Mesenchymal stem cell (in vitro differentiated cells and primary cell): ENCODE measurements at regions not wholly inside any gene's neighbourhood (a gene's known extent, or its start where the extent isn't known, plus 50 kb on each side); places are given as distances from the start of the nearest gene placed in this dataset.

Source experiments
- DNase-seq: peaks from one replicate; pipeline ENCODE4 v3.0.0-alpha.2; 2013
- H2AFZ ChIP-seq: one replicate; pipeline ENCODE4 v1.6.1; 2013; ENCODE audit warnings: low read depth, mild to moderate bottlenecking, control low read depth, inconsistent platforms, low read length, moderate library complexity
- H2AK5ac ChIP-seq: 2 replicates; pipeline ENCODE4 v1.6.1; 2013; ENCODE audit warnings: low read length, moderate library complexity, mild to moderate bottlenecking, inconsistent platforms; ENCODE audit not compliant: severe bottlenecking
- H2BK120ac ChIP-seq: one replicate; pipeline ENCODE4 v1.6.1; 2013; ENCODE audit warnings: low read depth, mild to moderate bottlenecking, inconsistent platforms, low read length, moderate library complexity
- H2BK12ac ChIP-seq, 2 experiments: one replicate each; pipeline ENCODE4 v1.6.1; 2013; ENCODE audit warnings: inconsistent platforms in 2 of 2, low read length in 2 of 2, mild to moderate bottlenecking in 2 of 2, moderate library complexity in 2 of 2, control low read depth in 1 of 2
- H2BK15ac ChIP-seq: one replicate; pipeline ENCODE4 v1.6.1; 2013; ENCODE audit warnings: mild to moderate bottlenecking, low read depth, inconsistent platforms; ENCODE audit not compliant: poor library complexity, severe bottlenecking
- H2BK5ac ChIP-seq: 2 replicates; pipeline ENCODE4 v1.6.1; 2013; ENCODE audit warnings: low read depth, mild to moderate bottlenecking, low read length, control low read depth, inconsistent platforms; ENCODE audit not compliant: poor library complexity, severe bottlenecking
- H3K14ac ChIP-seq, 2 experiments: one replicate each; pipeline ENCODE4 v1.6.1; 2013; ENCODE audit warnings: inconsistent platforms in 2 of 2, low read length in 2 of 2, control low read depth in 1 of 2, mild to moderate bottlenecking in 1 of 2, moderate library complexity in 1 of 2
- H3K18ac ChIP-seq, 2 experiments: one replicate each; pipeline ENCODE4 v1.6.1; 2013; ENCODE audit warnings: inconsistent platforms in 2 of 2, low read length in 2 of 2, control low read depth in 1 of 2, low read depth in 1 of 2, mild to moderate bottlenecking in 1 of 2
- H3K23ac ChIP-seq, 2 experiments: one replicate each; pipeline ENCODE4 v1.6.1; 2013; ENCODE audit warnings: inconsistent platforms in 2 of 2, low read length in 2 of 2, mild to moderate bottlenecking in 2 of 2, moderate library complexity in 2 of 2, control low read depth in 1 of 2
- H3K27ac ChIP-seq: 2 replicates; pipeline ENCODE4 v1.5.1; 2013; ENCODE audit warnings: mild to moderate bottlenecking, moderate library complexity, low read length, control low read depth, inconsistent platforms; ENCODE audit not compliant: poor library complexity, severe bottlenecking
- H3K27me3 ChIP-seq, 2 experiments: 2 replicates each; pipeline versions ENCODE4 v1.6.1 to v1.7.0; 2013; ENCODE audit warnings: low read length in 2 of 2, mild to moderate bottlenecking in 2 of 2, moderate library complexity in 2 of 2, control low read depth in 1 of 2, inconsistent platforms in 1 of 2; ENCODE audit not compliant: control insufficient read depth in 1 of 2, insufficient read depth in 1 of 2
- H3K36me3 ChIP-seq, 2 experiments: 2 replicates each; pipeline versions ENCODE4 v1.6.1 to v1.7.0; 2013; ENCODE audit warnings: low read length in 2 of 2, control low read depth in 1 of 2, inconsistent platforms in 1 of 2, low read depth in 1 of 2, mild to moderate bottlenecking in 1 of 2; ENCODE audit not compliant: insufficient read depth in 2 of 2, control insufficient read depth in 1 of 2
- H3K4ac ChIP-seq, 2 experiments: one replicate each; pipeline ENCODE4 v1.6.1; 2013; ENCODE audit warnings: inconsistent platforms in 2 of 2, low read length in 2 of 2, mild to moderate bottlenecking in 2 of 2, moderate library complexity in 2 of 2, control low read depth in 1 of 2, low read depth in 1 of 2
- H3K4me1 ChIP-seq: 2 replicates; pipeline ENCODE4 v1.6.1; 2013; ENCODE audit warnings: low read depth, low read length, control low read depth; ENCODE audit not compliant: control insufficient read depth, insufficient read depth
- H3K4me2 ChIP-seq: 2 replicates; pipeline ENCODE4 v1.6.1; 2013; ENCODE audit warnings: low read length, mild to moderate bottlenecking, inconsistent platforms; ENCODE audit not compliant: poor library complexity, severe bottlenecking
- H3K4me3 ChIP-seq, 2 experiments: 2 replicates each; pipeline versions ENCODE4 v1.5.1 to v1.7.0; 2013; ENCODE audit warnings: low read length in 2 of 2, mild to moderate bottlenecking in 2 of 2, control low read depth in 1 of 2, low read depth in 1 of 2; ENCODE audit not compliant: insufficient read depth in 1 of 2
- H3K79me1 ChIP-seq: replicated peaks from 2 replicates; pipeline ENCODE4 v1.6.1; 2013; ENCODE audit warnings: mild to moderate bottlenecking, control low read depth, low read length, inconsistent platforms; ENCODE audit not compliant: poor library complexity, severe bottlenecking
- H3K9ac ChIP-seq: 2 replicates; pipeline ENCODE4 v1.7.0; 2013; ENCODE audit warnings: mild to moderate bottlenecking, low read length, moderate library complexity
- H3K9me3 ChIP-seq: 2 replicates; pipeline ENCODE4 v1.7.0; 2013; ENCODE audit warnings: mild to moderate bottlenecking, low read length; ENCODE audit not compliant: control insufficient read depth
- H4K8ac ChIP-seq: one replicate; pipeline ENCODE4 v1.6.1; 2013; ENCODE audit warnings: inconsistent platforms, mild to moderate bottlenecking, low read length, moderate library complexity
- H4K91ac ChIP-seq: one replicate; pipeline ENCODE4 v1.6.1; 2013; ENCODE audit warnings: mild to moderate bottlenecking, low read length, inconsistent platforms
- WGBS: methylation state at CpG from one replicate; pipeline ENCODE4 v1.1.7; 2013; ENCODE audit warnings: mixed read lengths; 5-methylcytosine and 5-hydroxymethylcytosine counted together

DNA sequence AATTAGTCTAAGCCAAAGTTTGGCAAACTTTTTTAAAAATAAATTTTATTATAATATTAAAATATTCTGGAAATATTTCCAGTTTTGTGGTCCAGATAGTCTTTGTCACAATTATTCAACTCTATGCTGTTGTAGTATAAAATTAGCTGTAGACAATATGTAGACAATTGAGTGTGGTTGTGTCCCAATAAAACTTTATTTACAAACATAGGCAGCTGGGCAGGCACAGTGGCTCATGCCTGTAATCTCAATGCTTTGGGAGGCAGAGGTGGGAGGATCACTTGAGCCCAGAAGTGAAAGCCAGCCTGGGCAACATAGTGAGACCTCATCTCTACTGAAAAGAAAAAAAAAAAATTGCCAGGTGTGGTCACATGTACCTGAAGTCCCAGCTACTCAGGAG lies 150.5 kb upstream of the EPB41L4A start:
- no peak overlapping the region for H3K4ac ChIP-seq
- no peak for DNase-seq
- no peaks in the 10 kb centered on the region for H3K9me3 ChIP-seq
- H2AFZ ChIP-seq, result no peak overlapping the region
- peaks cover 7% of the 10 kb centered on the region in 2 experiments for H3K27me3 ChIP-seq
- no peak overlapping the region for H3K4me2 ChIP-seq
- H3K4me3 ChIP-seq, result no peak overlapping the region
- H2BK5ac ChIP-seq, result no peak overlapping the region
- H2AK5ac ChIP-seq, result no peak overlapping the region
- no peak overlapping the region for H3K23ac ChIP-seq
- no peak overlapping the region for H2BK15ac ChIP-seq
- H3K18ac ChIP-seq, result no peak overlapping the region
- no peaks in the 10 kb centered on the region for H3K36me3 ChIP-seq
- H2BK120ac ChIP-seq, result no peak overlapping the region
- no peak overlapping the region for H3K9ac ChIP-seq
- H3K4me1 ChIP-seq, result no peaks in the 10 kb centered on the region
- H3K14ac ChIP-seq, result no peak overlapping the region
- H3K79me1 ChIP-seq, result no peaks in the 10 kb centered on the region
- no peak overlapping the region for H2BK12ac ChIP-seq
- H4K8ac ChIP-seq, result no peak overlapping the region
- H4K91ac ChIP-seq, result no peak overlapping the region
- H3K27ac ChIP-seq, result no peak overlapping the region

DNA sequence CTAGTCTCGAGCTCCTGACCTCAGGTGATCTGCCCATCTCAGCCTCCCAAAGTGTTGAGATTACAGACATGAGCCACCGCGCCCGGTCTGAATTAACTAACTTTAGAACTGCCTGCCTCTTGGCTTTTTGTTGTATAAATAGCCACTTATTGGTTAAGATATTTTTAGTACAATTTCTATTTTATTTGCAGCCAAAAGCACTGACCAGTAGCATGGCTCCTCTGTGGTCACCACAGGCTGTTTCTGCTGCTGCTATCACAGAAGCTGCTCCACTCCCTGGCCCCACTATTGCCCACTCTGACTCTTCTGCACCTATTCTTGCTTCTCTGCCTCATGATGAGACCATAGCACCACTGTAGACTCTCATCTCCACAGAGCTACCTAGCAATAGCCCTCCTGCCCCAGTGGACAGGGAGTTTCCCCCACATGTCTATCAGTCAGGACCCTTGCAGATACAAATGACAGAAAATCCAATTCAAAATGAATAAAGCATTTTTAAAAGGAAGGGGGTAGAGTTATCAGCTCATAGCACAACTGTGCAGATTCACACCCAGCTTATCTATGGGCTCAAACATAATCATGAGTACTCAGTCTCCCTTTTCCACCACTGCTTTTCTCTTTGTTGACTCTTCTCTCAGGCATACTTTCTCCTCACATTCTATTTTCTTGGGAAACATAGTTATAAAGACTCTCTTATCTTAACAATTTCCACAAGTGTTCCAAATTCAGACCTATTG lies 151.8 kb upstream of the EPB41L4A start:
- Histone ChIP-seq H2BK5ac (no peak overlapping the region), H3K4me1 (no peaks in the 10 kb centered on the region), H2BK15ac (no peak overlapping the region), H3K4me2 (no peak overlapping the region), H3K36me3 (no peaks in the 10 kb centered on the region), H3K9ac (no peak overlapping the region), H3K27ac (no peak overlapping the region), H3K4ac (no peak overlapping the region), H4K8ac (no peak overlapping the region), H2AK5ac (no peak overlapping the region), H2BK12ac (no peak overlapping the region), H2BK120ac (no peak overlapping the region), H3K27me3 (peaks cover 7% of the 10 kb centered on the region in 2 experiments), H3K9me3 (no peaks in the 10 kb centered on the region), H2AFZ (no peak overlapping the region), H3K18ac (no peak overlapping the region), H3K14ac (no peak overlapping the region), H3K79me1 (no peaks in the 10 kb centered on the region), H4K91ac (no peak overlapping the region), H3K4me3 (no peak overlapping the region), H3K23ac (no peak overlapping the region)
- 55% methylated on average over 1 of the region's 4 CpGs for WGBS
- DNase-seq, result no peak

DNA sequence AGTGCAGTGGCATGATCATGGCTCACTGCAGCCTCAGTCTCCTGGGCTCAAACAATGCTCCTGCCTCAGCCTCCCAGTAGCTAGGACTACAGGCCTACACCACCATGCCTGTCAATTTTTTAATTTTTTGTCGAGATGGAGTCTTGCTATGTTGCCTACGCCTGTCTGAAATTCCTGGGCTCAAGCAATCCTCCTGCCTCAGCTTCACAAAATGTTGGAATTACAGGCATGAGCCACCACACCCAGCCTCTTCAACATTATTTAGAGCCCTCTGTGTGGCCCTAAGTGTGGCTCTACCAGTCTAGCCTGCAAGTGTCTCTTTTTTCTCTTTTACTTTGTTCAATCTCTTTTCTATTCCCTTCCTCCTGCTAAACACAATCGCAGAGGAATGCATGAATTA lies 154.4 kb upstream of the EPB41L4A start:
- Histone ChIP-seq H3K18ac (no peak overlapping the region), H3K23ac (no peak overlapping the region), H2AK5ac (no peak overlapping the region), H2BK120ac (no peak overlapping the region), H3K9ac (no peak overlapping the region), H2BK5ac (no peak overlapping the region), H4K8ac (no peak overlapping the region), H3K4me2 (no peak overlapping the region), H2BK15ac (no peak overlapping the region), H2BK12ac (no peak overlapping the region), H2AFZ (no peak overlapping the region), H3K4me3 (no peak overlapping the region), H3K79me1 (no peaks in the 10 kb centered on the region), H3K9me3 (no peaks in the 10 kb centered on the region), H3K4me1 (no peaks in the 10 kb centered on the region), H3K14ac (no peak overlapping the region), H3K36me3 (no peaks in the 10 kb centered on the region), H3K27me3 (peaks cover 4% of the 10 kb centered on the region in 2 experiments), H4K91ac (no peak overlapping the region), H3K27ac (no peak overlapping the region), H3K4ac (no peak overlapping the region)
- DNase-seq, result no peak
- 91% methylated on average over 3 of the region's 3 CpGs for WGBS

DNA sequence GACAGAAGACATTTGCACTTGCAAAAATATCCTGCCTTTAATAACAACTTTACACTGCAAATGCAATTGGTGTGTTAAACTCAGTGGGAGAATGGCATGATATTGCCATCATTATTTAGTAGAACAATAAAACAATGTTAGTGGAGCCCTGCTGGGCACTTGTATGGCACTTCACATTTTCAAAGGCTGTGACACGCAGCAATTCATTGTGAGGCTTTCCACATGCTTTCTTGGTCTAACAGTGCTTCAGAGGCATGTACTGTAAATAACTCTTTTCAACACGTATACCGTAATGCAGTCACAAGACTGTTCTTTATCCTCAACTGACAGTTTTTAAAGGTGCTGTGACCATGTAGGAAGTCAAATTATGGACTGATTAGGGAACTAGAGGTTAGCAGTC lies 155.5 kb upstream of the EPB41L4A start:
- no peak overlapping the region for H3K4me3 ChIP-seq
- H2AFZ ChIP-seq, result no peak overlapping the region
- H4K91ac ChIP-seq, result no peak overlapping the region
- H3K4me2 ChIP-seq, result no peak overlapping the region
- H4K8ac ChIP-seq, result no peak overlapping the region
- no peaks in the 10 kb centered on the region for H3K79me1 ChIP-seq
- H3K4me1 ChIP-seq, result no peaks in the 10 kb centered on the region
- no peak overlapping the region for H3K18ac ChIP-seq
- 100% methylated on average over 1 of the region's 3 CpGs for WGBS
- H3K27me3 ChIP-seq, result peaks cover 4% of the 10 kb centered on the region in 2 experiments
- DNase-seq, result no peak
- no peak overlapping the region for H2BK5ac ChIP-seq
- H3K14ac ChIP-seq, result no peak overlapping the region
- no peak overlapping the region for H2BK15ac ChIP-seq
- no peak overlapping the region for H3K27ac ChIP-seq
- no peak overlapping the region for H2BK120ac ChIP-seq
- no peak overlapping the region for H2BK12ac ChIP-seq
- H3K9me3 ChIP-seq, result no peaks in the 10 kb centered on the region
- H3K36me3 ChIP-seq, result no peaks in the 10 kb centered on the region
- no peak overlapping the region for H3K9ac ChIP-seq
- no peak overlapping the region for H2AK5ac ChIP-seq
- H3K4ac ChIP-seq, result no peak overlapping the region
- no peak overlapping the region for H3K23ac ChIP-seq
